NCI-H2227 treated with DMSO at 0.1 percent for 48 hours (cell line): ENCODE measurements at regions not wholly inside any gene's neighbourhood (a gene's known extent, or its start where the extent isn't known, plus 50 kb on each side); places are given as distances from the start of the nearest gene placed in this dataset.

Source experiments
- DNase-seq: peaks from one replicate; lab custom pipeline; 2025; lab: John Stamatoyannopoulos, UW

DNA sequence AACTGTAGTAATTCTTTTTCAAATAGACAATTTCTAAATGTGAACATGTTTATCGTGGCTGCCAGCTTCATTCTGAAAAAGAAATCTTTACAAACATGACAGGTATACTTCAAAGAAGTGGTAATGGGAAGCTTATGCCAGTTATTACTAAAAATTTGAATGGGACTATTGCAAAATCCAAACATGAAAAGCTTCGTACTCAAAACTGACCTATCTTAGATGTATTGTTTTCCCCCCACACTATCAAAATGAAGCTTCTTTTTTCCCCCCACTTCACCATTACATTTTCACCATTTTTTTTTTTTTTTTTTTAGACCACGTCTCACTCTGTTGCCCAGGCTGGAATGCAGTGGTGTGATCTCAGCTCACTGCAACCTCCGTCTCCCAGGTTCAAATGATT, 50.4 kb upstream of the SERTAD2 start:
- no peak for DNase-seq

DNA sequence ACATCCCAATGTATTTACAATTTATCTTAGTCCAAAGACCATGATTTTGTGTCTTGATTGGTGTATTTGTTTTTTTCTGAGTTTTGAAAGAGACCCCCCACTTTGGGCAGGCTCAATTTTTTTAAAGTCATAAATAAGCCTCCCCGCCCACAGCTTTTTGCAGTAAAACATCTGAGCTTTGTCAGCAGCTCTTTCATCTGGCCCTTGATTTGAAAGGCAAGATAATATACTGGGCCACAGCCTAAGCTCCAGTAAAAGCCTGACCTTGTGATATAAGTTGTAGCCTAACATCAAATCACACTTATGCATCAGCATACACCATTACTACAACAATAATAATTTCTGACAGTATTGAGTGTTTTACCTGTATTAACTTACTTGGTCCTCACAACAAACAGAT, 51.3 kb upstream of the SERTAD2 start:
- peak; percentile 6 for DNase-seq

- no peak for DNase-seq
These were observed 53.6 kb upstream of the SERTAD2 start for GRCh38 chr2:64707276-64707675.

DNA sequence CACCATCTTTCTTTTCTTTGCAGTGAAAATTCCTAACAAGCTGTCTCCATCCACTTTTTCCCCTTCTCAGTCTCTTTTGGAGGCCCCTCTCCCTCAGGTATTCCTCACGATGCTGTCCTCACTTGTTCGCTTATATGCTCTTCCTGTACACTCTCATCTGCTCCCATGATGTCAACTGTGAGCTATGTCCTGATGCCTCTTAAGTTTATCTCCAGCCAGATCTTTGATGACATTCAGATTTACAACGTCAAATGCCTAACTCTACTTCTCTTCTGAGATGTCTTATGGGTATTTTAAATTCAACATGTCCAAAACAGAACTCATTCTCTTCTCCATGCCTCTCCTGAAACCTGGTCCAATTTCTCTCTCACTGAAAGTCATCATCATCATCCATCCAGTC, 55.1 kb upstream of the SERTAD2 start:
- DNase-seq = no peak

GRCh38 chr2:64711252-64711800, 57.6 kb upstream of the SERTAD2 start:
- no peak for DNase-seq

- no peak for DNase-seq
These were observed 60.0 kb upstream of the SERTAD2 start for GRCh38 chr2:64713686-64714085.

GRCh38 chr2:64716569-64716968, 62.9 kb upstream of the SERTAD2 start:
- DNase-seq = no peak

- DNase-seq = no peak
These were observed 64.7 kb upstream of the SERTAD2 start for GRCh38 chr2:64718250-64718885.

- no peak for DNase-seq
These were observed 67.0 kb upstream of the SERTAD2 start for GRCh38 chr2:64720535-64721319.

GRCh38 chr2:64721320-64721623, 67.6 kb upstream of the SERTAD2 start:
- DNase-seq = no peak

- DNase-seq = no peak
These were observed 68.8 kb upstream of the SERTAD2 start for GRCh38 chr2:64722291-64723044.

DNA sequence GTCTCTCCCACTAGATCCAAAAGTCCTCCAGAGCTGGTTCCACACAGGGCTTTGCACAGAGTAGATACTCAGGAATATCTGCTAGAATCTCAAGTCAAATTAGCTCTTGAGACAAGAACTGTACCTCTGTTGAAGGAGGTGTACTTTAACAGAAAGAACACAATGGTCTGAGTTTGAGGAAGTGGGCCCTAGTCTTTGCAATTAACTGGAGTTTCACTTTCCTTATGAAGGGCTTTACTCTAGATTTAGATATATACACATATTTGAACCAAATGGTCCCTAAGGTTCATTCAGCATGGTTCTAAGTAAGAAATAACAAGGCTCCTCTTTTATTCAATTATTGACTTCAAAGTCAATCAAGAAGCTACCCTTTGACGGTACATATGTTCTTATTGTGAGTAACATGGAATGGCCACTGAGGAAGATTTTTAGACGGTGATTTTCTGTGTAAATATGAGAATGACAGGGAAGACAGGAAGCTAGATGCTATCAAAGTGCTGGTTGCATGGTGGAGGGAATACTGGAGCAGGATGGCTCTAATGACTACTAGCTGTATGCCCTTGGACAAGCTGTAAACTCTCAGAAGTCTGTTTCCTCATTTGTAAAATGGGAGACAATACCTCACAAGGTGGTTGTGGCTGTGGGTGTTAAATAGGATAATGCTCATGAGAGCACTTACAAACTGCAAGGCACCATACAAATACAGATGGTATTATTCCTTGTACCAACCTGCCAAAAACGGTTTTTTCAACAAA, 73.5 kb upstream of the SERTAD2 start:
- no peak for DNase-seq

GRCh38 chr2:64727843-64728463, 74.2 kb upstream of the SERTAD2 start:
- DNase-seq = no peak

DNA sequence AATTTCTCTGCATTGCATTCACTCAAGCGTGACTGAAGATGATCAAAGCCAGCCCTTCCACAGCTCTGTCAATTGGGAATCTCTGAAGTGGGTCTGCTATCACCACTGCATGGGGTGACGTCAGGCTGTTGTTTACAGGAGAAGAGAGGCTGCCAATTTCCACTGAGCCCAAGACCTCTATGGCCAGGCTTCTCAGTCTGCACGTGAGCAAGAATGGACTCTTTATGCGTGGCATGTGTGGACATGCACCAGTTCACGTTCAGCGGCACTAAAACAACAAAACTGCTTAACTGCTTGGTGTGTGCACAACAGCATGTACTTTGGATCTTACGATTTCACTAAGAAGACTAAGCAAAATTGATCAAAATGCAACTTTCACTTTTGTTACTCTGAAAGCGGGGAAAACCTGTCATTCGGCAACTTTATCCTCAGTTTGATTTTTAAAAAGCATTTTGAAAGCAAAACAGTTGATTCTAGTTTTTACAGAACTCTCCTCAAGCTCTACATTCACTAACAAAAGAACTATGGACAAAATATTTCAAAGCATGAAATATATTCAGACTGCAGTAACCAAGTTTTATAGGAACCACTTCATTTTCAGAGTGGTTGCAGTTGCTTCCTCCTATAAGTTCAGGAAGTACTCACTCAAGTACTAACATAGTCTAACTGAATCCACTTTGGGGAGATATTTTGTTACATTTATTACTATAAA, 77.0 kb upstream of the SERTAD2 start:
- peak; percentile 43 for DNase-seq

DNA sequence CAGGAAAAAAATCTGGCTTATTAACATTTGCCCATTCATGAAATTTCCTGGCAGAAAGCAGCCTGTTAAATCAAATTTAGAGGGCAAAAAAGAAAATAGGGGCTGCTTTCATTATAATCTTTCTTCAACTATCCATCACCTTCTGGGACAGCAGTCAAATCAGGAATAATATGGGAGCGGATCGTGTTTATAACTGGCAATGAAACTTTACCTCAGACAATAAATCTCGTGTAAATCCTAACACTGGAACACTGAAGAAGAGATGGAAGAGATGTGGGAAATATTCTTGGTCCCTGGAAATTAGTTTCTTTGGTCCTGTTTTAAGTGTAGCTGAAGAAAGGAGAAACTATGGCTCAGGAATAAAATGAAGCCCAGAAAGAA, 77.5 kb upstream of the SERTAD2 start:
- no peak for DNase-seq

GRCh38 chr2:64731746-64732145, 78.0 kb upstream of the SERTAD2 start:
- no peak for DNase-seq

DNA sequence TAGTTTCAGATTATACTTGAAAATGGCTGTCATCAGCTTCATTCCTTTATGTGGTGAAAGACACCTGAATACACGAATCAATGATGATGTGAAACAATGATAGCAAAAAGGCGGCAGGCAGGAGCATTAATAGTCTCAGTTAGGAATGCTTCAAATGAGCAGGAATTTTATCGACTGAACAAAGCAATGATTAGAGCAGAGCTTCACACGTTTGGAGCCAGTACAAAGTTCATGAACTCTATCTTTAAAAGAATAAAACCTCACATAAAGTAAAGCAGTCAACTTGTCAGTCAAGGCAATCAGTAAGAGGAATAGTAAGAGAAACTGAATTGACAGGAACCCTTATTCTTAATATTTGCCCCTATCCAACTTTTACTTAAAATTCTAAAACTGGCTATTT, 78.4 kb upstream of the SERTAD2 start:
- no peak for DNase-seq

GRCh38 chr2:64735504-64735903, 81.8 kb upstream of the SERTAD2 start:
- peak; percentile 64 for DNase-seq

GRCh38 chr2:64737547-64737946, 83.8 kb upstream of the SERTAD2 start:
- no peak for DNase-seq

GRCh38 chr2:64738026-64738425, 84.3 kb upstream of the SERTAD2 start:
- DNase-seq = no peak

GRCh38 chr2:64742678-64743077, 89.0 kb upstream of the SERTAD2 start:
- DNase-seq = no peak
